ENCODE measurements at regions not wholly inside any gene's neighbourhood (a gene's known extent, or its start where the extent isn't known, plus 50 kb on each side); places are given as distances from the start of the nearest gene placed in this dataset.

DNA sequence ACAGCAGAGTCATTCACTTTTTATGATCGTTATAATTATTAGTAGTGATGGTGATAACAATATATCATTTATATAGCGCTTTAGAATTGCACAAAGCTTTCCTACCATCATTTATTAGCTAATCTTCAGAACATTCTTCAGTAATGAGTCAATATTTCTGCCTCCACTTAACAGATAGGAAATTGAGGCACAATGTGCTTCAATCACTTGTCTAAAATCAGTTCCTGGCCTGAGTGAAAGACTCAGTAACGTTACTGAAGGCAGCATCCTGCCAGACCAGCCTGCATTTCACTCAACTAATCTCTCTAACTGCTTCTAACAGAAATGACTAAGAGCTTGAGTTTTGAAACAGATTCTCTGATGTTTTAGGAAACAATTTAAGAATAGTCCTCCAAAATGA lies 412.1 kb downstream of the MZT1 start:
- TF ChIP-seq, protein P1, sequence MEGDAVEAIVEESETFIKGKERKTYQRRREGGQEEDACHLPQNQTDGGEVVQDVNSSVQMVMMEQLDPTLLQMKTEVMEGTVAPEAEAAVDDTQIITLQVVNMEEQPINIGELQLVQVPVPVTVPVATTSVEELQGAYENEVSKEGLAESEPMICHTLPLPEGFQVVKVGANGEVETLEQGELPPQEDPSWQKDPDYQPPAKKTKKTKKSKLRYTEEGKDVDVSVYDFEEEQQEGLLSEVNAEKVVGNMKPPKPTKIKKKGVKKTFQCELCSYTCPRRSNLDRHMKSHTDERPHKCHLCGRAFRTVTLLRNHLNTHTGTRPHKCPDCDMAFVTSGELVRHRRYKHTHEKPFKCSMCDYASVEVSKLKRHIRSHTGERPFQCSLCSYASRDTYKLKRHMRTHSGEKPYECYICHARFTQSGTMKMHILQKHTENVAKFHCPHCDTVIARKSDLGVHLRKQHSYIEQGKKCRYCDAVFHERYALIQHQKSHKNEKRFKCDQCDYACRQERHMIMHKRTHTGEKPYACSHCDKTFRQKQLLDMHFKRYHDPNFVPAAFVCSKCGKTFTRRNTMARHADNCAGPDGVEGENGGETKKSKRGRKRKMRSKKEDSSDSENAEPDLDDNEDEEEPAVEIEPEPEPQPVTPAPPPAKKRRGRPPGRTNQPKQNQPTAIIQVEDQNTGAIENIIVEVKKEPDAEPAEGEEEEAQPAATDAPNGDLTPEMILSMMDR (IDR thresholded peaks at IDR 0.05; ENCODE audit: low read length, missing control alignments): no peak
- no peak overlapping the region for H3K4me3 ChIP-seq (replicated peaks; ENCODE audit: low read depth, low read length)

DNA sequence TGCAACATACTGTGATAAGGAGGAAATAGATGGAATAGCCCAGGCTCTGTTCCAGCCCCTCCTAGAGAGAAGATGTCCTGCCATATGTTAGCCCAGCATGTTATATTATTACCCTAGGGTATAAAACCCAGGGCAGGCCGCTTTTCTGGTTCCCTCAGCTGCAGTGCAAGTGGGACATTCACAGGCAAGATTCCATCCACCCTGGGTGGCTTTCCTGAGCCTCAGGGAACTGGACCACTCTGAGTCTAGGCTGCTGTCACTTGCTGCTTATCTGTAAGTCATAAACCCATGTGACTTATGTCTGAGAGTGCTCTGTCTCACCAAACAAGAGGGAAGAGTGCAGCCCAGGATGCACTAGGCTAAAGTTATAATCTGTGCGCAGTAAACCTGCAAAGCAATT lies 413.2 kb downstream of the MZT1 start:
- TF ChIP-seq, protein P1 (IDR thresholded peaks at IDR 0.05; ENCODE audit: low read length, missing control alignments): no peak
- H3K4me3 ChIP-seq (replicated peaks; ENCODE audit: low read depth, low read length): no peak overlapping the region
- DNase-seq (ENCODE audit: low read depth): no peak

More for the DNA sequence above, 412.1 kb downstream of the MZT1 start:
- DNase-seq (ENCODE audit: low read depth): no peak

DNA sequence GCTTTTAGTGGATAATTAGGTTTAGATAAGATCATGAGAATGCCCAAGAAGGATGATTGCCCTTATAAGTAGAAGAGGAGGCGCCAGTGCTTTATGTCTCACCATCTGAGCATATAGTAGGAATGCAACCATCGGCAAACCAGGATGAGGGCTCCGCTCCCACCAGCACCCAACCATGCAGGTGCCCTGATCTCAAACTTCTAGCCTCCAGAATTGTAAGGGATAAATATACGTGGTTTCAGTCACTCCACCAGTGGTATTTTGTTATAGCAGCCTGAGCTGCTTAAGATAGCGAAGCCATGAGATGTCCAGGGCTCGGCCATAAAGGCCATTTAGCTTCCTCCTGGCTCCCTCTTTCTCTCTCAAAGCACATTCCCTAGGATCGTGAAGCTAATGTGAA lies 413.9 kb downstream of the MZT1 start:
- TF ChIP-seq, protein P1 (IDR thresholded peaks at IDR 0.05; ENCODE audit: low read length, missing control alignments): no peak
- DNase-seq (ENCODE audit: low read depth): no peak
- H3K4me3 ChIP-seq (replicated peaks; ENCODE audit: low read depth, low read length): no peak overlapping the region

DNA sequence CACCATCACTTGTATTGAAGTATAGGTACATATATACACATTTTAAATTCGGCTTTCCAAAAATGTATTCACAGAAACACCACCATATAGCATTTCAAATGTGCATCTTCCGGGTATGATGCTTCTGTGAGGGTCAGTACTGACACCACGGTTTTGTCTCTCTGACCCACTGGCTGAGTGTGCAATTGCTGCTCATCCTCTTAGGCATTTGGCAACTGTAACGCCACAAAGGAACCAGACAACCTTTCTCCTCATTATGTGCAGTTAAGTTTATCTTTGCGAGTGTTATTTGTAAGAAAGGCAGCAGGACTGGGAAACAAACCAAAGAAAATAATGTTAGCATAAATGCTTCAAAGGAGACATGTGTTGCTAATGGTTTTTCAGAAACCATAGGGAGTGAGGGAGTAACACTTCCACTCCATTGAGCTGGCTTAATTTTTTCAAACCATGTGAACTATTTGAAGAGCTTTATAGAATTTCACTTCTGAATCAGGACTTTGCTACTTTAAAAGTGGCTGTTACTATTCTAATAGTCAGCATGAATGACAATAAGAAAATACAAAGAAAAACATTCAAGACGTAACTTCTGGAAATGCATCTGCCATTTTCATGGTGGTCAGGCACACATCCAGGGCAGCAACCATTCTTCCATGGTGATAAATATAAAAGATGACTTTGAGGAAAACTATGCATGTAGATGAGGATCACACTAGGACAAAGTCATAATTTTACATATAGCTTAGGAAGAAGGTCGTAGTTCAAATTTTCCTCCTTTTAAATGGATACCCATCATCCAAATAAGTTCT lies 423.3 kb downstream of the MZT1 start:
- DNase-seq (ENCODE audit: low read depth): peak; percentile 32
- TF ChIP-seq, protein P1 (IDR thresholded peaks at IDR 0.05; ENCODE audit: low read length, missing control alignments): no peak
- H3K4me3 ChIP-seq (replicated peaks; ENCODE audit: low read depth, low read length): no peak overlapping the region

DNA sequence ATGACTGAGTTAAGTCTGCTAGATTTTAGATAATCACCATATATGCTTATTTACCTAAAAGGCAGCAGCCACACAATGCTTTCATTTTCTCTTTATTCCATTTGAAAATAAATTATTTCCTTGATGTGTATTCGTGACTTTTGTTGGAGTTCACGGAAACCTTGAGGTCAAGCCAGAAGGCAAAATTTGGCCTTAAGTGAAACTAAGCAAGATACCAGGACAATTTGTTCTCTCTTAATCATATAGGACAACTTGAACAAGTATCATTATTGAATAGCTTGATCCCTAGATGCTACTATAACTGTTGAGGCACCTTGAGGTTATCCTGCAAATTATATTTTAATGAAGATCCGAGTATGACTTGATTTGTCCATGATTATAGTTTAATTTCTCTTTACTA lies 429.2 kb upstream of the DACH1 start:
- TF ChIP-seq, protein P1 (IDR thresholded peaks at IDR 0.05; ENCODE audit: low read length, missing control alignments): no peak
- H3K4me3 ChIP-seq (replicated peaks; ENCODE audit: low read depth, low read length): no peak overlapping the region
- DNase-seq (ENCODE audit: low read depth): no peak

DNA sequence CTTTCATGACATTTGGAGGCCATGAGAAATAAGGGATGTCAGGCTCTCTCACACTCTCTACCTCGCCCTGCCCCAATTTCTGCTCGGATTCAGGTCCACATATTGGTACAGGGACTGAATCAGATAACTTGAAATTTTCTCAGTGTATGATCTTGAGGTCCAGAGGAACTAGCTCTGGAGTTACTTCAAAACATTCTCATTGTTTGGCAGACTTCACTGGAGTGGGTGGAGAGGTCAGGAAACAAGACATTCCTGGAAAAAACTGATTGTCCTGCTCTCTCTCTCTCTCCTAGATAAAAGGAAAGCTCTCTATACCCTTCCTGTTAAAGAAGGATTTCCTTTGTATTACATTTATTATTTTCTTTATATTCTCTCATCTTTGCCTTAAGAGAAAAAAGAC lies 428.1 kb upstream of the DACH1 start:
- peak; percentile 54 for DNase-seq (ENCODE audit: low read depth)
- H3K4me3 ChIP-seq (replicated peaks; ENCODE audit: low read depth, low read length): no peak overlapping the region
- TF ChIP-seq, protein P1 (IDR thresholded peaks at IDR 0.05; ENCODE audit: low read length, missing control alignments): no peak

DNA sequence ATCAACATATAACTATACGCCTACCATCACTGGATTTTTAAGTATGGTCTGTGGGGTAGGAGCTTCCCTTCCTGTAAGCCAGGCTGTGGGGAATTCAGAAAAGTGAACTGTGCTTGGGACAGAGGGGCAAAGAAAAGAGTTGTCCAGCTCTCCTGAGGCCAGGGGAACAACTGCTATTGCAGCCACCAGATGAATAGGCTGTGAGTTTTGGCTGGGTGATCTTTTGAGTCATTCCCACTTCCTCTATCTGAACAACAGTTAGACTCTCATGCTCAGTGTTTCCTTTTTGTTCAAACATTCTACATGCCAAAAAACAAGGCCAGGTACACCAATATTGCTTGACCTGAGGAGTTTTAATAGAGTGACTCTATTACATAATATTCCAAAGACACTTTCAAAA lies 426.2 kb upstream of the DACH1 start:
- no peak overlapping the region for H3K4me3 ChIP-seq (replicated peaks; ENCODE audit: low read depth, low read length)
- peak; percentile 7 for DNase-seq (ENCODE audit: low read depth)
- TF ChIP-seq, protein P1 (IDR thresholded peaks at IDR 0.05; ENCODE audit: low read length, missing control alignments): no peak

Data from fibroblast of pulmonary artery (primary cell).